GM18909 (cell line): ENCODE measurements at regions not wholly inside any gene's neighbourhood (a gene's known extent, or its start where the extent isn't known, plus 50 kb on each side); places are given as distances from the start of the nearest gene placed in this dataset.

ENCODE experiments used
- ATAC-seq: cut with Tn5 transposase; IDR thresholded peaks from one replicate; pipeline ENCODE4 v1.9.1; 2021; ENCODE audit warnings: mild to moderate bottlenecking; ENCODE audit not compliant: unreplicated experiment, poor library complexity

DNA sequence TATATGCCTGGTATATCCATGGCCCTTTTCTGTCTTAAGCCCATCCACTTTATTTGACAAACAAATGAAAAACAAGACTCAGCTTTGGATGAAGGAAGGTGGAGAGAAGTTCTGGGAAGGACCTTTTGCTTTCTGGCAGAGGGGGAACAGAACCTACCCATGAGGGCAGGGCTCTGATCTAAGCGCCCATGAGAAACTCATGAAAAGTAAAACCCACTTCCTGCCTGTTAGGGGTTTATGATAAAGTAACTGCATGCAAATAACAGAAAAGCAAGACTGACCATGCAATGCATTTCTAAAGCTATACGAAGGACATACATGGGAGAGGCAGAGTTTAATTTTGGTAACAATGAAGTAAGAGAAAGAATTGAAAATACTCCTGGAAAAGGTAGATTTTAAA lies 181.9 kb upstream of the ADRA1B start:
- ATAC-seq, result peak; percentile 43

DNA sequence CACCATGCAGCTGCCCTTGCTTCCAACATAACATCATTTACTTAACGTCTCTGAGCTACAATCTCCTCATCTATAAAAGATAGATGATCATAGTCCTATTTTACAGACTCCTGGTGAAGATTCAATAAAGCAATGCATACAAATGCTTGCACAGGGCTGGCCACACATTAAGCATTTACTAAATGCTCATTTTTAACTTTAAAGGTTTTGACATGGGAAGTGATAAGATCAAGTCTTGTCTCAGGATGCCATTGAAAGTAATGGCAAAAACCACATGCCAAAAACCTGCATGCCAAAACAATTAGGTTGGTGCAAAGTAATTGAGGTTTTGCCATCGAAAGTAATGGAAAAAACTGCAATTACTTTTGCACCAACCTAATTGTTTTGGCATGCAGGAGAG lies 181.2 kb upstream of the ADRA1B start:
- ATAC-seq, result no peak

DNA sequence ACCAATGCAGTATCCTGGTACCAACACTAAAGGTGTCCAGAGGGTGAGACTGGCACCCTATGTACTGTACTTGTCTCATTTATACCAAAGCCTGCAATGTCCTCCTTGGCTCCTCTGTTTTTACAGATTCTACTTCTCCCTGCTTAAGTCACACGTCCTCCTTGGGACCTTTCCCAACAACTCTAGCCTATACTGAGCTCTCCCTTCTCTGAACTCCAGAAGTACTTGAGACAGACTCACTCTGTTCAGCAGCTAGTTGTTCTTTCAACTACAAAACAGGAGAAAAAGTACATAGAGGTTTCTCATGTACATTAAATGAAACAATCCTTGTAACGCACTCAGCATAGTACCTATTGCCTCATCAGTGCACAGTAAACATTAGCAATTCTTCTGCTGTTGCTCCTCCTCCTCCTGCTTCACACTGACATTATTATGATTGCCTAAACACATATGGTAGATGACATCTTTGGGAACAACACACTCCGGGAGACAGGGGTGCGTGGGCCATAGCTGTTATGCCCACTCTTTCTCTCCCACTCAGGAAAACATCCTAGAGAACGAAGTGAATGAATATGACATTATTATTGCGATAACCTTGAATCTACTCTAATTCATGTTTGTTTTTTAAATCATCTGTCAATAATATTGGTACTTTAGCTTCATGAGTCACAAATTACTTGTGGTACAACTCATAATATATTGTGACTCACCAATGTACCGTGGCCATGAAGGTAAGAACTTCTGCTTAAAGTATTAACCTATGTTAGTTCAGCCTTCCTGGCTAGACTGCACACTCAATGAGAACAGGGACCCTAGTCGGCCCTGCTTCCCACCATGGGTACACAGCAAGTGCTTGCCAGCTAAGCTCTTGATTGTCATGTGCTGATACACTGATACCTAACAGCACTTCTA lies 180.3 kb upstream of the ADRA1B start:
- ATAC-seq, result no peak

DNA sequence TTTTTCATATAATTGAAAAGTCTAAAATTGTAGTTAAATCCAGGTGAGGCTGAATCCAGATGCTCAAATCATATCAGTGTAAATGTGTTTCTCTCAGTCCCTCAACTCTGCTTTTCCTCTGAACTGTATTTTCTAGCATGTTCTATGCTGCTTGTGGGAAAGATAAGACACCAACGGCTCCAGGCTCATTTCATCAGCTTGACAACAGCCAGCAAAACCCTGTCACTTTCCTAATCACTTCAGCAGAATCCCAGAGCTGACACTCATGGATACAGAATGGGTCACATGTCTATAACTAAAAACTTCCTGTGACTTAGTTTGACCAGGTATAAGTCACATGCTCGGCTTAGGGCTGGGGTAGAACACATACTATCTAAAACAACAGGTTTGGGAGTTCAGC lies 179.4 kb upstream of the ADRA1B start:
- no peak for ATAC-seq

DNA sequence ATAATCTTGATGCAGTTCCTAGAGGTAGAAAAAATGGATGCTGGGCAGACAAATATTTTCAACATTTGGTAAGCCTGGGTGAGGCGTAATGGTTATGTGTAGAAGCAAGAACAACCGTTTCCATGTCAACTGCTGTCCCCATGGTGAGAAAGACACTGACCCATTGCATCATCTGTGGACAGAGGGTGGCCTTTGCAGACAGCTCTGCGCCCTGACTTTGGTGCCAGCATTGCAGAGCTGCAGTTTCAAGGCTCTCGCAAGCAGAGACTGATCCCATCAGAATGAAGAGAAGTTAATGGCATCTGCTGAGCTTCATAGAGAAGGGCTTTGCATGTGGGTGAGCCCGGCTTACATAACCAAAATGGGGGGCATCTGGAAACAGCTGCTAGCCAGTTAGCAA lies 179.0 kb upstream of the ADRA1B start:
- ATAC-seq, result no peak

GRCh38 chr5:159741829-159742322 lies 174.4 kb upstream of the ADRA1B start:
- ATAC-seq, result no peak

DNA sequence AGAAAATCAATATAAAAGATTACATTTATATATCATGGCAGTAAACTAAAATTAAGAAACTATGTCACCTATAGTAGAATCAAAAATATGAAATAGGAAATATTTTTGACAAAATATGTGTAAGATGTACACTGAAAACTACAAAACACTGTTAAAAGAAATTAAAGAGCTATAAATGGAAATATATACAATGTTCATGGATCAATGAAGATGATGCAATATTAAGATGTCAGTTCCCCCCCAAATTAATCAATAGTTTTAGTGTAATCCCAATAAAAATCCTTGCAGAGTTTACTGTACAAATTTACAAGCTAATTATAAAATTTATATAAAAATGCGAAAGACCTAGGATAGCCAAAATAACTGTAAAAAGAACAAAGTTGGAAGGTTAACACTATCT lies 173.0 kb upstream of the ADRA1B start:
- no peak for ATAC-seq

- ATAC-seq, result no peak
These were observed 169.6 kb upstream of the ADRA1B start for GRCh38 chr5:159746707-159747106.

- ATAC-seq, result no peak
These were observed 167.1 kb upstream of the ADRA1B start for GRCh38 chr5:159749146-159749545.

GRCh38 chr5:159750226-159750625 lies 166.1 kb upstream of the ADRA1B start:
- no peak for ATAC-seq

GRCh38 chr5:159751459-159751858 lies 164.8 kb upstream of the ADRA1B start:
- ATAC-seq, result no peak

- ATAC-seq, result no peak
These were observed 163.5 kb upstream of the ADRA1B start for GRCh38 chr5:159752622-159753275.

GRCh38 chr5:159758189-159758588 lies 158.1 kb upstream of the ADRA1B start:
- ATAC-seq, result no peak

DNA sequence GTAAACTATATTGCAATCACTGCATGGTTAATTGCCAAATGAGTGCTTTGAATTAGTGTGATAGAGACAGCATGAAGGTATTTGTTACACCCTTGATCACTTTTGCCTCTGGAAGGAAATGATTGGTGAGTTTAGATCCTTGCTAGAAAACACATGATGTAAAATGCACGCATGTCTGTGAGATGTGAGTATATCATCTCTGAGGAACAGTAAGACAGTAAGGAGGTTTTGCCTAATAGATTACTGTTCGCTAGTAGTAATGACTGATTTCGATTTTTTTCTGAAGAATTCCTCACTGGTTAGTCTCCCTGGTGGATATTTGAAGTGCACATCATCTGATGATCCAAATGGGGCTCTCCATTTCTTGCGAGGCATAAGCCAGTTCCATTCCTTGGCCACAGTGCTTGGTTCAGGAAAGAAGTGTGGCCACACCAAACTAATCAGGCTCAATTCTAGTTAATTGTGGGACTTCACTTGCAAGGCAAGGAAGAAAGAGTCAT lies 156.4 kb upstream of the ADRA1B start:
- no peak for ATAC-seq

- no peak for ATAC-seq
These were observed 153.4 kb upstream of the ADRA1B start for GRCh38 chr5:159762921-159763320.

DNA sequence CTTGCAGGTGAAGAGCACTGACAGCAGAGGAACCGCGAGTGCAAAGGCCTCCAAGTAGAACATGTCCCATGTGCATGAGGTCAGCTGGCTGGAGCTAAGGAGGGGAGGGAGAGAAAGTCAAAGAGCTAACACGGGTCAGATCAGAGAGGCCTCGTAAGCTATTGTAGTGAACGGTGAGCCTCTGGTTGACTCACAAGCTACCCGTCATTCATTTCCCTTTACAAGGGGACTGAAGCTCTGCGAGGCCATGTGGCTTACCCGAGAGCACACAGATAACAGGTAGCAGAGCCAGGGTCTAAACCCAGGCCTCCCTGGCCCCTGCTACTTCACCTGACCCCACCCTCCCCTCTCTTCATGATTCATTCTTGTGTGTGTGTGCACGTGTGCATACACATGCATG lies 152.7 kb upstream of the ADRA1B start:
- ATAC-seq, result no peak

DNA sequence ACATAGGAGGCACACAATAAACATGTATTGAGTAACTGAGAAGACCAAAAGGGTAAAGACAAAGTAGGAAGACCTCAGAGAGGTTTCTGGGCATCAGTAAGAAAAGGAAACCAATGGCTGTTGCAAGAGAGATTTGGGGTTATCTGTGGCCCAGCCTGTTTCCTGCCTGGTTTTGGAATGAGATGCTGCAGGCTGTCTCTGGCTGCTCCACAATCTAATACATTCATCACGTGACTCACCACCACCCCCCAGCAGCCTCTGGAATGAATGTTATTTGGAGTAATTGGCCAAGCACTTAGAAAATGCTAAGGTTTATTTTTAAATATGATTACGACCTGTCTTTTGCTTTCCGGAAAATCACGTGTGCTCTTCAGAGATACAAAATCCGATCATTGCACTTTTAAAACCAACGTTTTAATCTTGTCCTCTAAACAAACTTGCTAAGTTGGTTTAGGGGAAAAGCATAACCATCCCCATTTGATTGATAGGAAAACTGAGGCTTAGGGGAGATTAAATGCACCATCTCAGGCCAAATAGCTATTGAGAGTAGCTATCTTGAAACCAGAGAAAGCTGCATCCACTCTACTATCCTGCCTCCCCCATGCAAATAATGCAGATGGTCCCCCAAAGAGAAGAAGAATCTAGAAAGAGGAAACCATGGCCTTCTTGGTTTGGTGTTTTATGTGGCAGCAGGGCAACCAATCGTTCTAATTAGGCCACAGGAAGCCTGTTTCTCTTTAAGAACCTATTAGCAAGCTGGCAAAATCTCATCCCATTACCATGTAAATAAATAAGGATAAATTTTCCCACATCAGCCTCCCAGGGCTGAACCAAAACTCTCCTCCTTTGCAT lies 151.8 kb upstream of the ADRA1B start:
- ATAC-seq, result no peak

DNA sequence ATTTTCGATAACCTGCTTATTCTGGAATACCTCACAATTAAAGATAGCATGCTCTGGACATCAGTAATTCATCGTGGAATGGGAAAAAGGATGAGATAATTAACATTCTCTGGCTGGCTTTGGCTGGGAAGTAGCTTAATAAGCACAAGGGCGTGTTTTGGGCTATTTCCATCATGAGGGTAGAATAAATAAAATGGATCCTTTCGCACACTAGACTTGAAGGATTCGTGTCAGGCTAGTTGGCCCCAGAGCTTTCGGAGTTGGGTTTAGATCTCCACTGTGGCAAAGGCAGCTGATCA lies 151.2 kb upstream of the ADRA1B start:
- no peak for ATAC-seq

GRCh38 chr5:159765760-159766517 lies 150.3 kb upstream of the ADRA1B start:
- no peak for ATAC-seq

GRCh38 chr5:159768243-159768642 lies 148.0 kb upstream of the ADRA1B start:
- ATAC-seq, result no peak
